ENCODE measurements at regions not wholly inside any gene's neighbourhood (a gene's known extent, or its start where the extent isn't known, plus 50 kb on each side); places are given as distances from the start of the nearest gene placed in this dataset.
A peak's percentile ranks its signal among the peaks of the same experiment; 100 is the strongest.
"Not testable (repeated sequence)": the region's sequence is repeated elsewhere in the genome, so short reads cannot be mapped to it uniquely, and the experiment has no call there.

DNA sequence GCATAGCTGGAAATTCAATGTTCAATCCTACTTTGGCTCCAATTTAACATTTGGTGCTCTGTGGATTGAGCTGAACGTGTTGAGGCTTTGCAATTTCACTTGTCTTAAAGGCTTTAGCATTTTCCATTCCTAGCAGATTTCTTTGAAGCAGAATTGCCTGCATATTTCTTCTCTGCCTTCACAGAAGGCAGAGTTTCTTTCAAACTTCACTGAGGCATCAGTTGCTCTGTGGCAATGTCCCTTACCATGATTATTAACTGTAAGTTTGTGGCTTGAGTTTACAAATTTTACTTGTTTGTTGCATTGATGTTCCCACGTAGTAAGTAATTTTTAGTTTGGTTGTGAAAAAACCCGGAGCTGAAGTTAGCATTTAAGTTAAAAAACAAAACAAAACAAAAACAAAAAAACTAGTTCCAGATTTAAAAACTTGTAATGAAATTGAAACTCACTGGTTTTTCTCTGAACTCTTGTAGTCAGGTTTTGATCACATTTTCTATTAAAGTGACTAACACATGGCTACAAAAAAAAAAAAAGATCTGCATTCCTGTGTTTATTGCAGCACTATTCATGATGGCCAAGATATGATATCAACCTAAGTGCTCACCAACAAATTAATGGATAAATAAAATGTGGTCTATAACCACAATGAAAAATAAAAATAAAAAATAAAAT, 55.2 kb upstream of the UXS1 start:
- not testable (repeated sequence) for DNase-seq

DNA sequence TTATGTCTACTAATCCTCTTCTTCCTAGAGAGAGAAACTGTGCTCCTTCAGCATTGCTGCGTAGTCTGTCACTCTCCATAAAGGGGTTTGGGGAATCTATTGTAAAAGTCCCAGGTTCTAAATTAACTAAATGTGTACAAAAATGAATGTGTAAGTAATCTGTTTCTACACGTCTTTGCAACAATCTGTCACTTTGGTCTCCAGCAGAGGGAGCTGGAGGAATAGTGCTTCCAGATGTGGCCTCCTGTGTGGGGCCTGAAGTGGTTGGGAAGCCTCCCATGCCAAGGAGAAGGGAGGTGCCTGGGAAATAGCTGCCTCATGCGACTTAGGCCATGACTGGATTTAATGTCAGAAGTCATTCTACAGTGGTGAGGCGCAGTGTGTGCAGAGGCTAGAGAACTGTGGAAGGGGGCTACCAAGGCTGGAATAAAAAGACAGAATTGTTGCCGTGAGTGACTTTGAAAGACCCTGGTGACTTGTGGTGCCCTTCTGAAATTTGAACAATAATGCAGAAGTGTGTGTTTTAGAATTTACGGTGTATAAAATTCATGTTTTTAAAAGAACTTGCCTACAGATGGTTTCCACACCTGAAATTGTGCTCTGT, 54.5 kb upstream of the UXS1 start:
- DNase-seq = peak; percentile 20
